ENCODE measurements at regions not wholly inside any gene's neighbourhood (a gene's known extent, or its start where the extent isn't known, plus 50 kb on each side); places are given as distances from the start of the nearest gene placed in this dataset.

GRCh38 chr5:83827111-83827557 is 106.5 kb upstream of the HAPLN1 start:
- Histone ChIP-seq H3K9ac (ENCODE audit: insufficient read depth, low read length, poor library complexity, severe bottlenecking) (no peak overlapping the region), H3K36me3 (replicated peaks in 1 of 2; ENCODE audit: control insufficient read depth in 1 of 2, insufficient read depth in 2 of 2, low read length in 2 of 2) (no peaks in the 10 kb centered on the region), H3K4me3 (replicated peaks in 1 of 3; ENCODE audit: low read depth in 2 of 3, low read length in 3 of 3) (no peak overlapping the region), H3K9me3 (replicated peaks in 1 of 2; ENCODE audit: control insufficient read depth in 1 of 2, insufficient read depth in 1 of 2, low read length in 2 of 2) (no peaks in the 10 kb centered on the region), H3K79me2 (ENCODE audit: insufficient read depth, low read length) (no peaks in the 10 kb centered on the region), H3K4me1 (ENCODE audit: control insufficient read depth in 1 of 2, insufficient read depth in 2 of 2, low read length in 2 of 2) (peaks cover 0 to 6% of the 10 kb centered on the region in 2 donors), H3K27ac (ENCODE audit: low read depth in 1 of 2, low read length in 2 of 2) (no peak overlapping the region), H3K4me2 (replicated peaks; ENCODE audit: extremely low read depth, low read length, poor library complexity, severe bottlenecking) (no peak overlapping the region), H3K27me3 (ENCODE audit: control insufficient read depth in 2 of 2, insufficient read depth in 2 of 2, low read length in 2 of 2) (peaks cover 0 to 2% of the 10 kb centered on the region in 2 donors), H2AFZ (ENCODE audit: insufficient read depth, low read depth, low read length, poor library complexity, severe bottlenecking) (no peak overlapping the region), H4K20me1 (ENCODE audit: insufficient read depth, low read length) (no peaks in the 10 kb centered on the region)
- H3K36me3 Mint-ChIP-seq = no peaks in the 10 kb centered on the region
- peaks cover 6% of the 10 kb centered on the region for H3K4me1 Mint-ChIP-seq
- intact Hi-C loops (cut with micrococcal nuclease) = no loop called here
- WGBS (ENCODE audit: insufficient coverage) = no CpG with 5 or more reads among the region's 1 CpG
- no peak overlapping the region for H3K4me3 Mint-ChIP-seq
- TF ChIP-seq, protein P1, sequence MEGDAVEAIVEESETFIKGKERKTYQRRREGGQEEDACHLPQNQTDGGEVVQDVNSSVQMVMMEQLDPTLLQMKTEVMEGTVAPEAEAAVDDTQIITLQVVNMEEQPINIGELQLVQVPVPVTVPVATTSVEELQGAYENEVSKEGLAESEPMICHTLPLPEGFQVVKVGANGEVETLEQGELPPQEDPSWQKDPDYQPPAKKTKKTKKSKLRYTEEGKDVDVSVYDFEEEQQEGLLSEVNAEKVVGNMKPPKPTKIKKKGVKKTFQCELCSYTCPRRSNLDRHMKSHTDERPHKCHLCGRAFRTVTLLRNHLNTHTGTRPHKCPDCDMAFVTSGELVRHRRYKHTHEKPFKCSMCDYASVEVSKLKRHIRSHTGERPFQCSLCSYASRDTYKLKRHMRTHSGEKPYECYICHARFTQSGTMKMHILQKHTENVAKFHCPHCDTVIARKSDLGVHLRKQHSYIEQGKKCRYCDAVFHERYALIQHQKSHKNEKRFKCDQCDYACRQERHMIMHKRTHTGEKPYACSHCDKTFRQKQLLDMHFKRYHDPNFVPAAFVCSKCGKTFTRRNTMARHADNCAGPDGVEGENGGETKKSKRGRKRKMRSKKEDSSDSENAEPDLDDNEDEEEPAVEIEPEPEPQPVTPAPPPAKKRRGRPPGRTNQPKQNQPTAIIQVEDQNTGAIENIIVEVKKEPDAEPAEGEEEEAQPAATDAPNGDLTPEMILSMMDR (IDR thresholded peaks at IDR 0.05) = no peak
- H3K27ac Mint-ChIP-seq = no peak overlapping the region
- peak in 1 of 3 donors; percentile 10 for DNase-seq
- peaks cover 4 to 5% (median 5%) of the 10 kb centered on the region in 3 donors for H3K27me3 Mint-ChIP-seq (ENCODE audit: low read depth in 3 of 3)
- peaks cover 0 to 7% (median 3%) of the 10 kb centered on the region in 7 donors for H3K9me3 Mint-ChIP-seq

- Mint-ChIP-seq H3K27ac (no peak overlapping the region), H3K9me3 (peaks cover 0 to 10% (median 0%) of the 10 kb centered on the region in 7 donors), H3K27me3 (ENCODE audit: low read depth in 3 of 3) (peaks cover 0 to 5% (median 2%) of the 10 kb centered on the region in 3 donors), H3K36me3 (no peaks in the 10 kb centered on the region), H3K4me3 (no peak overlapping the region), H3K4me1 (no peaks in the 10 kb centered on the region)
- Histone ChIP-seq H3K9ac (ENCODE audit: insufficient read depth, low read length, poor library complexity, severe bottlenecking) (no peak overlapping the region), H3K4me2 (replicated peaks; ENCODE audit: extremely low read depth, low read length, poor library complexity, severe bottlenecking) (no peak overlapping the region), H3K36me3 (replicated peaks in 1 of 2; ENCODE audit: control insufficient read depth in 1 of 2, insufficient read depth in 2 of 2, low read length in 2 of 2) (no peaks in the 10 kb centered on the region), H3K27me3 (ENCODE audit: control insufficient read depth in 2 of 2, insufficient read depth in 2 of 2, low read length in 2 of 2) (no peaks in the 10 kb centered on the region), H3K9me3 (replicated peaks in 1 of 2; ENCODE audit: control insufficient read depth in 1 of 2, insufficient read depth in 1 of 2, low read length in 2 of 2) (no peaks in the 10 kb centered on the region), H3K27ac (ENCODE audit: low read depth in 1 of 2, low read length in 2 of 2) (no peak overlapping the region), H3K4me1 (ENCODE audit: control insufficient read depth in 1 of 2, insufficient read depth in 2 of 2, low read length in 2 of 2) (no peaks in the 10 kb centered on the region), H3K79me2 (ENCODE audit: insufficient read depth, low read length) (no peaks in the 10 kb centered on the region), H3K4me3 (replicated peaks in 1 of 3; ENCODE audit: low read depth in 2 of 3, low read length in 3 of 3) (no peak overlapping the region), H2AFZ (ENCODE audit: insufficient read depth, low read depth, low read length, poor library complexity, severe bottlenecking) (no peak overlapping the region), H4K20me1 (ENCODE audit: insufficient read depth, low read length) (no peaks in the 10 kb centered on the region)
- DNase-seq = no peak
- WGBS (ENCODE audit: insufficient coverage) = no CpG with 5 or more reads among the region's 1 CpG
- intact Hi-C loops (cut with micrococcal nuclease) = no loop called here
- TF ChIP-seq, protein P1 (IDR thresholded peaks at IDR 0.05) = no peak
These were observed 96.9 kb upstream of the HAPLN1 start for GRCh38 chr5:83817591-83817990.

Measured in CD14-positive monocyte (primary cell).